Neural cell (in vitro differentiated cells): ENCODE measurements at regions not wholly inside any gene's neighbourhood (a gene's known extent, or its start where the extent isn't known, plus 50 kb on each side); places are given as distances from the start of the nearest gene placed in this dataset.

Experiments used
- EP300 ChIP-seq: fragments of 450-650 bp; conservative IDR thresholded peaks from 2 replicates; pipeline ENCODE4 v1.6.1; 2014; ENCODE audit warnings: antibody characterized with exemption, mild to moderate bottlenecking, moderate library complexity; ENCODE audit not compliant: poor library complexity, severe bottlenecking
- EZH2 ChIP-seq: fragments of 200-600, 300-800 bp; shearing (Covaris generic), sonication (generic); IDR thresholded peaks from 2 replicates; pipeline ENCODE4 v1.6.1; 2014; ENCODE audit warnings: antibody characterized with exemption, low read length, borderline replicate concordance, mild to moderate bottlenecking; ENCODE audit not compliant: insufficient read depth, poor library complexity, severe bottlenecking
- MXI1 ChIP-seq: fragments of 450-650 bp; conservative IDR thresholded peaks from 2 replicates; pipeline ENCODE4 v1.6.1; 2014; ENCODE audit warnings: antibody characterized with exemption, mild to moderate bottlenecking; ENCODE audit not compliant: poor library complexity, severe bottlenecking
- POLR2AphosphoS5 ChIP-seq: IDR thresholded peaks from 2 replicates; pipeline ENCODE4 v1.6.1; 2012
- RAD21 ChIP-seq: fragments of 450-650 bp; conservative IDR thresholded peaks from 2 replicates; pipeline ENCODE4 v1.6.1; 2014; ENCODE audit warnings: antibody characterized with exemption, mild to moderate bottlenecking, moderate library complexity
- SMC3 ChIP-seq: fragments of 450-650 bp; conservative IDR thresholded peaks from 2 replicates; pipeline ENCODE4 v1.6.1; 2014; ENCODE audit warnings: antibody characterized with exemption, mild to moderate bottlenecking, moderate library complexity; ENCODE audit not compliant: poor library complexity
- TAF1 ChIP-seq: IDR thresholded peaks from 2 replicates; pipeline ENCODE4 v1.6.1; 2012; ENCODE audit warnings: low read depth
- TF ChIP-seq, protein P1 (sequence below): fragments of 450-650 bp; IDR thresholded peaks from 2 replicates; pipeline ENCODE4 v1.5.1; 2014; ENCODE audit warnings: antibody characterized with exemption, mild to moderate bottlenecking, moderate library complexity; ENCODE audit not compliant: poor library complexity, severe bottlenecking
- TF ChIP-seq, protein P2 (sequence below): IDR thresholded peaks from 2 replicates; pipeline ENCODE4 v1.6.1; 2012; ENCODE audit warnings: borderline replicate concordance

DNA sequence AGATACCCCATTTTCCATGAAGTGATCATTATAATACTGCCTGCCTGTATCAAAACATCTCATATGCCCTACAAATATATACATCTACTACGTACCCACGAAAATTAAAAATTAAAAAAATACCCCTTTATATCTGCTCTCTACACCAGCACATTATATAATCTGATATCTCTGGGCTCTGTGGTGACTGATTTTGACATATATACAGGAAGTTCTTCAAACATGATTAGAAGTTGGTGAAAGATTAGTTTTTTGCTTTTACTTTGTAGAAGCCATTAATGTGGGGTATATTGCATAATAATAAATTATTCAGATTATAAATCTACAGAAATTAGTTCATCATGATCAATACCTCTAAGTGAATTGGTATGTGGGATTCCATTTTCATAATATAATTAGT is 126.7 kb upstream of the MDM1 start:
- TF ChIP-seq RAD21 (no peak), EZH2 (no peak), POLR2AphosphoS5 (no peak), EP300 (no peak), SMC3 (no peak), TAF1 (no peak), MXI1 (no peak)
- TF ChIP-seq, protein P1, sequence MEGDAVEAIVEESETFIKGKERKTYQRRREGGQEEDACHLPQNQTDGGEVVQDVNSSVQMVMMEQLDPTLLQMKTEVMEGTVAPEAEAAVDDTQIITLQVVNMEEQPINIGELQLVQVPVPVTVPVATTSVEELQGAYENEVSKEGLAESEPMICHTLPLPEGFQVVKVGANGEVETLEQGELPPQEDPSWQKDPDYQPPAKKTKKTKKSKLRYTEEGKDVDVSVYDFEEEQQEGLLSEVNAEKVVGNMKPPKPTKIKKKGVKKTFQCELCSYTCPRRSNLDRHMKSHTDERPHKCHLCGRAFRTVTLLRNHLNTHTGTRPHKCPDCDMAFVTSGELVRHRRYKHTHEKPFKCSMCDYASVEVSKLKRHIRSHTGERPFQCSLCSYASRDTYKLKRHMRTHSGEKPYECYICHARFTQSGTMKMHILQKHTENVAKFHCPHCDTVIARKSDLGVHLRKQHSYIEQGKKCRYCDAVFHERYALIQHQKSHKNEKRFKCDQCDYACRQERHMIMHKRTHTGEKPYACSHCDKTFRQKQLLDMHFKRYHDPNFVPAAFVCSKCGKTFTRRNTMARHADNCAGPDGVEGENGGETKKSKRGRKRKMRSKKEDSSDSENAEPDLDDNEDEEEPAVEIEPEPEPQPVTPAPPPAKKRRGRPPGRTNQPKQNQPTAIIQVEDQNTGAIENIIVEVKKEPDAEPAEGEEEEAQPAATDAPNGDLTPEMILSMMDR, result no peak
- TF ChIP-seq, protein P2, sequence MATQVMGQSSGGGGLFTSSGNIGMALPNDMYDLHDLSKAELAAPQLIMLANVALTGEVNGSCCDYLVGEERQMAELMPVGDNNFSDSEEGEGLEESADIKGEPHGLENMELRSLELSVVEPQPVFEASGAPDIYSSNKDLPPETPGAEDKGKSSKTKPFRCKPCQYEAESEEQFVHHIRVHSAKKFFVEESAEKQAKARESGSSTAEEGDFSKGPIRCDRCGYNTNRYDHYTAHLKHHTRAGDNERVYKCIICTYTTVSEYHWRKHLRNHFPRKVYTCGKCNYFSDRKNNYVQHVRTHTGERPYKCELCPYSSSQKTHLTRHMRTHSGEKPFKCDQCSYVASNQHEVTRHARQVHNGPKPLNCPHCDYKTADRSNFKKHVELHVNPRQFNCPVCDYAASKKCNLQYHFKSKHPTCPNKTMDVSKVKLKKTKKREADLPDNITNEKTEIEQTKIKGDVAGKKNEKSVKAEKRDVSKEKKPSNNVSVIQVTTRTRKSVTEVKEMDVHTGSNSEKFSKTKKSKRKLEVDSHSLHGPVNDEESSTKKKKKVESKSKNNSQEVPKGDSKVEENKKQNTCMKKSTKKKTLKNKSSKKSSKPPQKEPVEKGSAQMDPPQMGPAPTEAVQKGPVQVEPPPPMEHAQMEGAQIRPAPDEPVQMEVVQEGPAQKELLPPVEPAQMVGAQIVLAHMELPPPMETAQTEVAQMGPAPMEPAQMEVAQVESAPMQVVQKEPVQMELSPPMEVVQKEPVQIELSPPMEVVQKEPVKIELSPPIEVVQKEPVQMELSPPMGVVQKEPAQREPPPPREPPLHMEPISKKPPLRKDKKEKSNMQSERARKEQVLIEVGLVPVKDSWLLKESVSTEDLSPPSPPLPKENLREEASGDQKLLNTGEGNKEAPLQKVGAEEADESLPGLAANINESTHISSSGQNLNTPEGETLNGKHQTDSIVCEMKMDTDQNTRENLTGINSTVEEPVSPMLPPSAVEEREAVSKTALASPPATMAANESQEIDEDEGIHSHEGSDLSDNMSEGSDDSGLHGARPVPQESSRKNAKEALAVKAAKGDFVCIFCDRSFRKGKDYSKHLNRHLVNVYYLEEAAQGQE, result no peak
